ENCODE measurements at regions not wholly inside any gene's neighbourhood (a gene's known extent, or its start where the extent isn't known, plus 50 kb on each side); places are given as distances from the start of the nearest gene placed in this dataset.

- ChIA-PET CTCF (interaction anchor here (0.6 kb wide), 1 partner anchor 51 kb away, joined by 3 read pairs; no protein-coding TSS in a partner anchor), POLR2A (ENCODE audit: low non-redundant PET) (no interaction called here)
- no peak overlapping the region for H3K27ac ChIP-seq
- DNase-seq (ENCODE audit: low spot score): no peak
- no peak for TF ChIP-seq CTCF (conservative IDR thresholded peaks at IDR 0.05; ENCODE audit: low read depth)
Observed at GRCh38 chr13:40379196-40379595, 287.2 kb downstream of the FOXO1 start.

GRCh38 chr13:40379794-40380578, 286.5 kb downstream of the FOXO1 start:
- ChIA-PET CTCF (interaction anchor here (0.6 kb wide), 1 partner anchor 52 kb away, joined by 3 read pairs; no protein-coding TSS in a partner anchor), POLR2A (ENCODE audit: low non-redundant PET) (no interaction called here)
- TF ChIP-seq CTCF (conservative IDR thresholded peaks at IDR 0.05; ENCODE audit: low read depth): no peak
- H3K27ac ChIP-seq: no peak overlapping the region
- no peak for DNase-seq (ENCODE audit: low spot score)

GRCh38 chr13:40381935-40382764, 284.3 kb downstream of the FOXO1 start:
- TF ChIP-seq CTCF (conservative IDR thresholded peaks at IDR 0.05; ENCODE audit: low read depth): no peak
- no peak overlapping the region for H3K27ac ChIP-seq
- CTCF ChIA-PET: interaction anchor here (0.8 kb wide), 1 partner anchor 37 kb away, joined by 3 read pairs; no protein-coding TSS in a partner anchor
- POLR2A ChIA-PET (ENCODE audit: low non-redundant PET): no interaction called here
- DNase-seq (ENCODE audit: low spot score): no peak

GRCh38 chr13:40383132-40383531, 283.3 kb downstream of the FOXO1 start:
- ChIA-PET CTCF (interaction anchor here (0.6 kb wide), 1 partner anchor 356 kb away, joined by 4 read pairs; no protein-coding TSS in a partner anchor), POLR2A (ENCODE audit: low non-redundant PET) (no interaction called here)
- H3K27ac ChIP-seq: no peak overlapping the region
- DNase-seq (ENCODE audit: low spot score): no peak
- no peak for TF ChIP-seq CTCF (conservative IDR thresholded peaks at IDR 0.05; ENCODE audit: low read depth)

GRCh38 chr13:40383885-40384284, 282.6 kb downstream of the FOXO1 start:
- ChIA-PET CTCF (no interaction called here), POLR2A (ENCODE audit: low non-redundant PET) (no interaction called here)
- TF ChIP-seq CTCF (conservative IDR thresholded peaks at IDR 0.05; ENCODE audit: low read depth): no peak
- DNase-seq (ENCODE audit: low spot score): no peak
- no peak overlapping the region for H3K27ac ChIP-seq

- POLR2A ChIA-PET (ENCODE audit: low non-redundant PET): no interaction called here
- TF ChIP-seq CTCF (conservative IDR thresholded peaks at IDR 0.05; ENCODE audit: low read depth): no peak
- peak; percentile 41 for DNase-seq (ENCODE audit: low spot score)
- no peak overlapping the region for H3K27ac ChIP-seq
- CTCF ChIA-PET: no interaction called here
Observed at GRCh38 chr13:40384976-40385857, 281.2 kb downstream of the FOXO1 start.

Data from RWPE1 (cell line).